Ishikawa (cell line): ENCODE measurements at regions not wholly inside any gene's neighbourhood (a gene's known extent, or its start where the extent isn't known, plus 50 kb on each side); places are given as distances from the start of the nearest gene placed in this dataset.

Experiments
- CEBPB ChIP-seq: IDR thresholded peaks from 2 replicates; pipeline ENCODE4 v1.6.1; 2012
- CREB1 ChIP-seq: IDR thresholded peaks from 2 replicates; pipeline ENCODE4 v1.6.1; 2012; ENCODE audit warnings: low read depth
- EGR1 ChIP-seq: IDR thresholded peaks from 2 replicates; pipeline ENCODE4 v1.6.1; 2012
- EP300 ChIP-seq: IDR thresholded peaks from 2 replicates; pipeline ENCODE4 v1.6.1; 2012; ENCODE audit warnings: borderline replicate concordance
- FOXM1 ChIP-seq: IDR thresholded peaks from 2 replicates; pipeline ENCODE4 v1.6.1; 2012; ENCODE audit warnings: low read depth, borderline replicate concordance
- MAX ChIP-seq: IDR thresholded peaks from 2 replicates; pipeline ENCODE4 v1.6.1; 2012
- NFIC ChIP-seq: IDR thresholded peaks from 2 replicates; pipeline ENCODE4 v1.6.1; 2012
- RAD21 ChIP-seq: IDR thresholded peaks from 2 replicates; pipeline ENCODE4 v1.6.1; 2012; ENCODE audit warnings: low read depth
- REST ChIP-seq: IDR thresholded peaks from 2 replicates; pipeline ENCODE4 v1.6.1; 2012; ENCODE audit warnings: low read depth, mild to moderate bottlenecking
- TAF1 ChIP-seq: IDR thresholded peaks from 2 replicates; pipeline ENCODE4 v1.6.1; 2012; ENCODE audit warnings: low read depth, mild to moderate bottlenecking
- TCF12 ChIP-seq: IDR thresholded peaks from 2 replicates; pipeline ENCODE4 v1.6.1; 2012; ENCODE audit warnings: low read depth
- TEAD4 ChIP-seq: IDR thresholded peaks from 2 replicates; pipeline ENCODE4 v1.6.1; 2012
- USF1 ChIP-seq: IDR thresholded peaks from 2 replicates; pipeline ENCODE4 v1.6.1; 2012
- YY1 ChIP-seq: IDR thresholded peaks from 2 replicates; pipeline ENCODE4 v1.6.1; 2012; ENCODE audit warnings: low read depth
- ZBTB7A ChIP-seq: IDR thresholded peaks from 2 replicates; pipeline ENCODE4 v1.6.1; 2012; ENCODE audit warnings: low read depth

GRCh38 chr13:73365252-73365651, 306.4 kb downstream of the KLF5 start:
- no peak for TF ChIP-seq ZBTB7A
- no peak for TF ChIP-seq TAF1
- TF ChIP-seq YY1 = no peak
- TF ChIP-seq USF1 = no peak
- no peak for TF ChIP-seq RAD21
- no peak for TF ChIP-seq EGR1
- TF ChIP-seq CREB1 = no peak
- no peak for TF ChIP-seq REST
- no peak for TF ChIP-seq CEBPB
- no peak for TF ChIP-seq EP300
- TF ChIP-seq FOXM1 = no peak
- no peak for TF ChIP-seq NFIC
- TF ChIP-seq TEAD4 = no peak
- no peak for TF ChIP-seq TCF12
- no peak for TF ChIP-seq MAX

GRCh38 chr13:73364736-73365135, 305.9 kb downstream of the KLF5 start:
- peak; percentile 52 for TF ChIP-seq NFIC
- TF ChIP-seq CREB1 = no peak

GRCh38 chr13:73358606-73359095, 299.8 kb downstream of the KLF5 start:
- no peak for TF ChIP-seq NFIC
- no peak for TF ChIP-seq TAF1
- no peak for TF ChIP-seq EGR1
- TF ChIP-seq FOXM1 = no peak
- TF ChIP-seq YY1 = no peak

- no peak for TF ChIP-seq USF1
- TF ChIP-seq CEBPB = no peak
- no peak for TF ChIP-seq RAD21
- TF ChIP-seq YY1 = no peak
- no peak for TF ChIP-seq MAX
- no peak for TF ChIP-seq ZBTB7A
- TF ChIP-seq EGR1 = no peak
- TF ChIP-seq TCF12 = no peak
- no peak for TF ChIP-seq TAF1
- TF ChIP-seq NFIC = no peak
- no peak for TF ChIP-seq CREB1
- no peak for TF ChIP-seq FOXM1
- TF ChIP-seq REST = no peak
- TF ChIP-seq EP300 = no peak
- TF ChIP-seq TEAD4 = no peak
Observed at GRCh38 chr13:73355134-73355533, 296.3 kb downstream of the KLF5 start.

GRCh38 chr13:73351730-73352129, 292.9 kb downstream of the KLF5 start:
- no peak for TF ChIP-seq TCF12
- TF ChIP-seq TEAD4 = no peak
- TF ChIP-seq RAD21 = no peak
- no peak for TF ChIP-seq YY1
- no peak for TF ChIP-seq MAX
- TF ChIP-seq EP300 = no peak
- no peak for TF ChIP-seq FOXM1
- no peak for TF ChIP-seq REST
- no peak for TF ChIP-seq CEBPB
- no peak for TF ChIP-seq CREB1
- TF ChIP-seq EGR1 = no peak
- TF ChIP-seq NFIC = no peak
- no peak for TF ChIP-seq TAF1
- no peak for TF ChIP-seq USF1
- no peak for TF ChIP-seq ZBTB7A
